GM18867 (cell line): ENCODE measurements at regions not wholly inside any gene's neighbourhood (a gene's known extent, or its start where the extent isn't known, plus 50 kb on each side); places are given as distances from the start of the nearest gene placed in this dataset.

Experiments used
- ATAC-seq: cut with Tn5 transposase; IDR thresholded peaks from one replicate; pipeline ENCODE4 v1.9.1; 2021; ENCODE audit warnings: mild to moderate bottlenecking, moderate library complexity; ENCODE audit not compliant: unreplicated experiment

GRCh38 chr2:48098539-48098938 is 192.2 kb upstream of the FBXO11 start:
- peak; percentile 73 for ATAC-seq

- ATAC-seq = no peak
Measured at GRCh38 chr2:48104418-48104817, 198.1 kb upstream of the FBXO11 start.

GRCh38 chr2:48105848-48106247 is 199.6 kb upstream of the FBXO11 start:
- ATAC-seq = no peak

GRCh38 chr2:48107326-48107925 is 201.1 kb upstream of the FBXO11 start:
- ATAC-seq = no peak

GRCh38 chr2:48108455-48108854 is 202.2 kb upstream of the FBXO11 start:
- ATAC-seq = no peak

- no peak for ATAC-seq
Measured at GRCh38 chr2:48109491-48110204, 203.3 kb upstream of the FBXO11 start.

- ATAC-seq = no peak
Measured at GRCh38 chr2:48110492-48110891, 204.0 kb upstream of the FOXN2 start.

- no peak for ATAC-seq
Measured at GRCh38 chr2:48112911-48113680, 201.4 kb upstream of the FOXN2 start.

- ATAC-seq = no peak
Measured at GRCh38 chr2:48113767-48114166, 200.7 kb upstream of the FOXN2 start.

GRCh38 chr2:48114256-48114655 is 200.2 kb upstream of the FOXN2 start:
- peak; percentile 37 for ATAC-seq

GRCh38 chr2:48116497-48116896 is 198.0 kb upstream of the FOXN2 start:
- no peak for ATAC-seq

GRCh38 chr2:48118895-48119294 is 195.6 kb upstream of the FOXN2 start:
- no peak for ATAC-seq

- ATAC-seq = no peak
Measured at GRCh38 chr2:48120112-48120511, 194.4 kb upstream of the FOXN2 start.

- ATAC-seq = no peak
Measured at GRCh38 chr2:48120759-48121242, 193.7 kb upstream of the FOXN2 start.

GRCh38 chr2:48122166-48122565 is 192.3 kb upstream of the FOXN2 start:
- peak; percentile 69 for ATAC-seq

GRCh38 chr2:48124592-48124991 is 189.9 kb upstream of the FOXN2 start:
- ATAC-seq = no peak

GRCh38 chr2:48126162-48126561 is 188.3 kb upstream of the FOXN2 start:
- ATAC-seq = no peak

- ATAC-seq = no peak
Measured at GRCh38 chr2:48127612-48128191, 186.8 kb upstream of the FOXN2 start.

GRCh38 chr2:48129293-48129950 is 185.1 kb upstream of the FOXN2 start:
- no peak for ATAC-seq

- ATAC-seq = no peak
Measured at GRCh38 chr2:48131539-48132270, 182.8 kb upstream of the FOXN2 start.
